ENCODE measurements at regions not wholly inside any gene's neighbourhood (a gene's known extent, or its start where the extent isn't known, plus 50 kb on each side); places are given as distances from the start of the nearest gene placed in this dataset.

- H3K9me3 ChIP-seq (ENCODE audit: control insufficient read depth, low read depth, low read length) = no peaks in the 10 kb centered on the region
- no peaks in the 10 kb centered on the region for H3K27me3 ChIP-seq (ENCODE audit: control insufficient read depth, insufficient read depth, low read length)
- peaks cover 3% of the 10 kb centered on the region for H3K4me1 ChIP-seq (ENCODE audit: control insufficient read depth, insufficient read depth, low read length)
- no peak overlapping the region for H3K4me3 ChIP-seq (ENCODE audit: low read length)
- no peaks in the 10 kb centered on the region for H3K36me3 ChIP-seq (ENCODE audit: control insufficient read depth, insufficient read depth, low read length)
- WGBS (ENCODE audit: insufficient coverage, low lambda C conversion rate) = 83% methylated on average over 2 of the region's 3 CpGs
- no peak for DNase-seq
- H3K27ac ChIP-seq (ENCODE audit: low read length) = no peak overlapping the region
These were observed 569.7 kb upstream of the CITED2 start for GRCh38 chr6:139944131-139944530.

GRCh38 chr6:139943391-139943790, 568.9 kb upstream of the CITED2 start:
- H3K4me1 ChIP-seq (ENCODE audit: control insufficient read depth, insufficient read depth, low read length) = peaks cover 3% of the 10 kb centered on the region
- H3K27ac ChIP-seq (ENCODE audit: low read length) = no peak overlapping the region
- DNase-seq = peak in 1 of 2 donors; percentile 39
- H3K9me3 ChIP-seq (ENCODE audit: control insufficient read depth, low read depth, low read length) = no peaks in the 10 kb centered on the region
- H3K36me3 ChIP-seq (ENCODE audit: control insufficient read depth, insufficient read depth, low read length) = no peaks in the 10 kb centered on the region
- H3K27me3 ChIP-seq (ENCODE audit: control insufficient read depth, insufficient read depth, low read length) = no peaks in the 10 kb centered on the region
- no peak overlapping the region for H3K4me3 ChIP-seq (ENCODE audit: low read length)

GRCh38 chr6:139942331-139942730, 567.9 kb upstream of the CITED2 start:
- H3K27ac ChIP-seq (ENCODE audit: low read length) = no peak overlapping the region
- DNase-seq = no peak
- H3K4me1 ChIP-seq (ENCODE audit: control insufficient read depth, insufficient read depth, low read length) = peaks cover 3% of the 10 kb centered on the region
- no peaks in the 10 kb centered on the region for H3K36me3 ChIP-seq (ENCODE audit: control insufficient read depth, insufficient read depth, low read length)
- H3K4me3 ChIP-seq (ENCODE audit: low read length) = no peak overlapping the region
- no peaks in the 10 kb centered on the region for H3K9me3 ChIP-seq (ENCODE audit: control insufficient read depth, low read depth, low read length)
- WGBS (ENCODE audit: insufficient coverage, low lambda C conversion rate) = 86% methylated on average over 4 of the region's 5 CpGs
- H3K27me3 ChIP-seq (ENCODE audit: control insufficient read depth, insufficient read depth, low read length) = no peaks in the 10 kb centered on the region

- Histone ChIP-seq H3K9me3 (ENCODE audit: control insufficient read depth, low read depth, low read length) (no peaks in the 10 kb centered on the region), H3K4me3 (ENCODE audit: low read length) (no peak overlapping the region), H3K27me3 (ENCODE audit: control insufficient read depth, insufficient read depth, low read length) (no peaks in the 10 kb centered on the region), H3K36me3 (ENCODE audit: control insufficient read depth, insufficient read depth, low read length) (no peaks in the 10 kb centered on the region), H3K4me1 (ENCODE audit: control insufficient read depth, insufficient read depth, low read length) (peaks cover 3% of the 10 kb centered on the region), H3K27ac (ENCODE audit: low read length) (peak overlapping the region; percentile 66)
- 40% methylated on average over 1 of the region's 3 CpGs for WGBS (ENCODE audit: insufficient coverage, low lambda C conversion rate)
- DNase-seq = no peak
These were observed 567.4 kb upstream of the CITED2 start for GRCh38 chr6:139941826-139942225.

GRCh38 chr6:139940741-139941729, 566.6 kb upstream of the CITED2 start:
- Histone ChIP-seq H3K4me3 (ENCODE audit: low read length) (no peak overlapping the region), H3K4me1 (ENCODE audit: control insufficient read depth, insufficient read depth, low read length) (peaks cover 3% of the 10 kb centered on the region), H3K27ac (ENCODE audit: low read length) (peak overlapping the region; percentile 66), H3K9me3 (ENCODE audit: control insufficient read depth, low read depth, low read length) (no peaks in the 10 kb centered on the region), H3K36me3 (ENCODE audit: control insufficient read depth, insufficient read depth, low read length) (no peaks in the 10 kb centered on the region), H3K27me3 (ENCODE audit: control insufficient read depth, insufficient read depth, low read length) (no peaks in the 10 kb centered on the region)
- WGBS (ENCODE audit: insufficient coverage, low lambda C conversion rate) = 71% methylated on average over 2 of the region's 8 CpGs
- DNase-seq = peak in 1 of 2 donors; percentile 67

- Histone ChIP-seq H3K27me3 (ENCODE audit: control insufficient read depth, insufficient read depth, low read length) (no peaks in the 10 kb centered on the region), H3K4me1 (ENCODE audit: control insufficient read depth, insufficient read depth, low read length) (peaks cover 3% of the 10 kb centered on the region), H3K27ac (ENCODE audit: low read length) (no peak overlapping the region), H3K4me3 (ENCODE audit: low read length) (no peak overlapping the region), H3K9me3 (ENCODE audit: control insufficient read depth, low read depth, low read length) (no peaks in the 10 kb centered on the region), H3K36me3 (ENCODE audit: control insufficient read depth, insufficient read depth, low read length) (no peaks in the 10 kb centered on the region)
- 100% methylated on average over 2 of the region's 2 CpGs for WGBS (ENCODE audit: insufficient coverage, low lambda C conversion rate)
- DNase-seq = no peak
These were observed 564.9 kb upstream of the CITED2 start for GRCh38 chr6:139939189-139939979.

DNA sequence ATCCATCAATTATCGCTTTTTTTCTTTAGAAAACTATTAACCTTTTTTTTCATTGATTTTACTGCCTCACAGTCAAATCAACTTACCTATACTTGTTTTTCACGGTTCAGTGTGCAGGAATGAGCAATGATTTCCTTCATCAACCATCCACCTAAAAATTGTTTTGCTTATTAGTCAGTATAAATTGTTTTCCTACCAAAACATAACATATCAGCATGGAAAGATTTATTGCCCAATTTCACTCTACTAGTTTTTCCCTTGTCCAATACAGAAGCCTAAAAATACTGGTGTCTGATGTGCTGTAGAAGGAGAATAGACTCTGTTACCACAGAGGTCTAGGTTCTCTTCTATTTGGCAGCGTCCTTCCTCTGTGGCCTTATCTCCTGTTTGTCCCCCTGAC, 558.2 kb upstream of the CITED2 start:
- H3K36me3 ChIP-seq (ENCODE audit: control insufficient read depth, insufficient read depth, low read length) = no peaks in the 10 kb centered on the region
- no peaks in the 10 kb centered on the region for H3K27me3 ChIP-seq (ENCODE audit: control insufficient read depth, insufficient read depth, low read length)
- DNase-seq = no peak
- H3K4me1 ChIP-seq (ENCODE audit: control insufficient read depth, insufficient read depth, low read length) = no peaks in the 10 kb centered on the region
- H3K9me3 ChIP-seq (ENCODE audit: control insufficient read depth, low read depth, low read length) = no peaks in the 10 kb centered on the region
- WGBS (ENCODE audit: insufficient coverage, low lambda C conversion rate) = 90% methylated on average over 3 of the region's 3 CpGs
- H3K4me3 ChIP-seq (ENCODE audit: low read length) = no peak overlapping the region
- no peak overlapping the region for H3K27ac ChIP-seq (ENCODE audit: low read length)

DNA sequence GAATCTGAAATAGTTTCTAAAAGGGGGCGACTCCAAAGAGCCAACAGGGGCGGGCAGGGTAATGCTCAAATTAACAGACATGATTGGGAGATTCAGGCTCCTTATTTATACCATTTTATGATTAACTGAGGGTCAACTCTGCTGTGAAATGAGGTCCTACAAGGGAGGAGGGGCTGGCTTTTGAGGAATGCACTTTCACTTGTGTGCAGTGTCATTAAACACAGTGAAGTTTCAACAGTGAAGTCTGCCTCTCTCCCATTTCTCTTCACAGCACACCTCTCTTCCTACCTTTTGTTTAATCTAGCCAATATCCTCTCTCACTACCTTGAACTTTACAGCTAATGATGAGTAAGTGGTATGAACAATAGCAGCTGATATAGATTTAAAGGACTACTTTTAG, 557.3 kb upstream of the CITED2 start:
- no peak for DNase-seq
- Histone ChIP-seq H3K4me3 (ENCODE audit: low read length) (no peak overlapping the region), H3K27ac (ENCODE audit: low read length) (no peak overlapping the region), H3K27me3 (ENCODE audit: control insufficient read depth, insufficient read depth, low read length) (no peaks in the 10 kb centered on the region), H3K4me1 (ENCODE audit: control insufficient read depth, insufficient read depth, low read length) (peaks cover 5% of the 10 kb centered on the region), H3K36me3 (ENCODE audit: control insufficient read depth, insufficient read depth, low read length) (no peaks in the 10 kb centered on the region), H3K9me3 (ENCODE audit: control insufficient read depth, low read depth, low read length) (no peaks in the 10 kb centered on the region)
- no CpG with 5 or more reads among the region's 2 CpGs for WGBS (ENCODE audit: insufficient coverage, low lambda C conversion rate)

- Histone ChIP-seq H3K4me1 (ENCODE audit: control insufficient read depth, insufficient read depth, low read length) (peaks cover 18% of the 10 kb centered on the region), H3K27me3 (ENCODE audit: control insufficient read depth, insufficient read depth, low read length) (no peaks in the 10 kb centered on the region), H3K27ac (ENCODE audit: low read length) (no peak overlapping the region), H3K4me3 (ENCODE audit: low read length) (no peak overlapping the region), H3K9me3 (ENCODE audit: control insufficient read depth, low read depth, low read length) (no peaks in the 10 kb centered on the region), H3K36me3 (ENCODE audit: control insufficient read depth, insufficient read depth, low read length) (no peaks in the 10 kb centered on the region)
- no CpG with 5 or more reads among the region's 1 CpG for WGBS (ENCODE audit: insufficient coverage, low lambda C conversion rate)
- no peak for DNase-seq
These were observed 553.4 kb upstream of the CITED2 start for GRCh38 chr6:139927742-139928305.

GRCh38 chr6:139927236-139927635, 552.8 kb upstream of the CITED2 start:
- Histone ChIP-seq H3K4me3 (ENCODE audit: low read length) (no peak overlapping the region), H3K27ac (ENCODE audit: low read length) (no peak overlapping the region), H3K4me1 (ENCODE audit: control insufficient read depth, insufficient read depth, low read length) (peaks cover 22% of the 10 kb centered on the region), H3K9me3 (ENCODE audit: control insufficient read depth, low read depth, low read length) (no peaks in the 10 kb centered on the region), H3K36me3 (ENCODE audit: control insufficient read depth, insufficient read depth, low read length) (no peaks in the 10 kb centered on the region), H3K27me3 (ENCODE audit: control insufficient read depth, insufficient read depth, low read length) (no peaks in the 10 kb centered on the region)
- WGBS (ENCODE audit: insufficient coverage, low lambda C conversion rate) = no CpG with 5 or more reads among the region's 2 CpGs
- no peak for DNase-seq

Data from large intestine (tissue), 3 donors.